ENCODE measurements at regions not wholly inside any gene's neighbourhood (a gene's known extent, or its start where the extent isn't known, plus 50 kb on each side); places are given as distances from the start of the nearest gene placed in this dataset.

GRCh38 chr4:121242188-121242750 lies 78.1 kb upstream of the TNIP3 start:
- TF ChIP-seq CTCF (conservative IDR thresholded peaks at IDR 0.05 in 1 of 2, IDR thresholded peaks at IDR 0.05 in 1 of 2; ENCODE audit: extremely low read depth in 1 of 2, insufficient read depth in 1 of 2, low read depth in 1 of 2, low read length in 2 of 2): no peak
- TF ChIP-seq EZH2 (IDR thresholded peaks at IDR 0.05; ENCODE audit: borderline replicate concordance, low read length): no peak

Data from mammary epithelial cell (primary cell).